GM19239 (cell line): ENCODE measurements at regions not wholly inside any gene's neighbourhood (a gene's known extent, or its start where the extent isn't known, plus 50 kb on each side); places are given as distances from the start of the nearest gene placed in this dataset.
"Not testable (repeated sequence)": the region's sequence is repeated elsewhere in the genome, so short reads cannot be mapped to it uniquely, and the experiment has no call there.

Source experiments
- DNase-seq: peaks from one replicate; pipeline ENCODE4 v3.0.0; 2011; ENCODE audit warnings: low spot score; ENCODE audit not compliant: insufficient read length
- FAIRE-seq: peaks from 2 replicates; lab custom pipeline; 2011; peaks lifted over from hg19 to GRCh38; lab: Jason Lieb, UNC

- peak; percentile 9 for DNase-seq
- FAIRE-seq: peak; percentile 79
Measured at GRCh38 chr5:130871346-130872086, 293.5 kb downstream of the HINT1 start.

- FAIRE-seq (no peak), DNase-seq (no peak)
Measured at GRCh38 chr5:130870691-130871090, 294.4 kb downstream of the HINT1 start.

- DNase-seq (no peak), FAIRE-seq (no peak)
Measured at GRCh38 chr5:130868186-130868840, 296.7 kb downstream of the HINT1 start.

- FAIRE-seq (no peak), DNase-seq (no peak)
Measured at GRCh38 chr5:130845049-130845765, 319.8 kb downstream of the HINT1 start.

GRCh38 chr5:130836729-130837649 lies 328.1 kb downstream of the HINT1 start:
- peak; percentile 75 for FAIRE-seq

GRCh38 chr5:130817598-130818384 lies 347.3 kb downstream of the HINT1 start:
- not testable (repeated sequence) for DNase-seq, FAIRE-seq

More at GRCh38 chr5:130836729-130837649, 328.1 kb downstream of the HINT1 start:
- DNase-seq: no peak

GRCh38 chr5:130815246-130815645 lies 349.8 kb downstream of the HINT1 start:
- DNase-seq (no peak), FAIRE-seq (no peak)

- DNase-seq (no peak), FAIRE-seq (no peak)
Measured at GRCh38 chr5:130808691-130809090, 356.4 kb downstream of the HINT1 start.

GRCh38 chr5:130805648-130806047 lies 359.4 kb downstream of the HINT1 start:
- FAIRE-seq: no peak

GRCh38 chr5:130805036-130805435 lies 360.0 kb downstream of the HINT1 start:
- FAIRE-seq: no peak
- no peak for DNase-seq

More at GRCh38 chr5:130805648-130806047, 359.4 kb downstream of the HINT1 start:
- DNase-seq: no peak

- FAIRE-seq (no peak), DNase-seq (no peak)
Measured at GRCh38 chr5:130801963-130802362, 363.1 kb downstream of the HINT1 start.

GRCh38 chr5:130799015-130799414 lies 366.0 kb downstream of the HINT1 start:
- DNase-seq (no peak), FAIRE-seq (no peak)

- FAIRE-seq: no peak
- DNase-seq: no peak
Measured at GRCh38 chr5:130797303-130797702, 367.8 kb downstream of the HINT1 start.

GRCh38 chr5:130796902-130797301 lies 368.2 kb downstream of the HINT1 start:
- DNase-seq (no peak), FAIRE-seq (no peak)

GRCh38 chr5:130796032-130796431 lies 369.0 kb downstream of the HINT1 start:
- FAIRE-seq (no peak), DNase-seq (no peak)

- no peak for DNase-seq
- FAIRE-seq: no peak
Measured at GRCh38 chr5:130795037-130795436, 370.0 kb downstream of the HINT1 start.

GRCh38 chr5:130777794-130778193 lies 387.3 kb downstream of the HINT1 start:
- FAIRE-seq: no peak
- no peak for DNase-seq

- FAIRE-seq: no peak
- DNase-seq: no peak
Measured at GRCh38 chr5:130773813-130774212, 391.2 kb downstream of the HINT1 start.

GRCh38 chr5:130762031-130762430 lies 403.0 kb downstream of the HINT1 start:
- no peak for FAIRE-seq
- DNase-seq: no peak
